ENCODE measurements at regions not wholly inside any gene's neighbourhood (a gene's known extent, or its start where the extent isn't known, plus 50 kb on each side); places are given as distances from the start of the nearest gene placed in this dataset.

- no peak for TF ChIP-seq EP300 (IDR thresholded peaks at IDR 0.05)
- TF ChIP-seq CTCF (IDR thresholded peaks at IDR 0.05) = no peak
These were observed 274.0 kb downstream of the VRK1 start for GRCh38 chr14:97071177-97071576.
